ENCODE measurements at regions not wholly inside any gene's neighbourhood (a gene's known extent, or its start where the extent isn't known, plus 50 kb on each side); places are given as distances from the start of the nearest gene placed in this dataset.

- TF ChIP-seq CTCF (IDR thresholded peaks at IDR 0.05) (no peak), POLR2A (IDR thresholded peaks at IDR 0.05) (no peak)
Observed at GRCh38 chr16:5188318-5188988, 90.9 kb upstream of the EEF2KMT start.

Measured in vagina (tissue), 2 donors.